ENCODE measurements at regions not wholly inside any gene's neighbourhood (a gene's known extent, or its start where the extent isn't known, plus 50 kb on each side); places are given as distances from the start of the nearest gene placed in this dataset.

DNA sequence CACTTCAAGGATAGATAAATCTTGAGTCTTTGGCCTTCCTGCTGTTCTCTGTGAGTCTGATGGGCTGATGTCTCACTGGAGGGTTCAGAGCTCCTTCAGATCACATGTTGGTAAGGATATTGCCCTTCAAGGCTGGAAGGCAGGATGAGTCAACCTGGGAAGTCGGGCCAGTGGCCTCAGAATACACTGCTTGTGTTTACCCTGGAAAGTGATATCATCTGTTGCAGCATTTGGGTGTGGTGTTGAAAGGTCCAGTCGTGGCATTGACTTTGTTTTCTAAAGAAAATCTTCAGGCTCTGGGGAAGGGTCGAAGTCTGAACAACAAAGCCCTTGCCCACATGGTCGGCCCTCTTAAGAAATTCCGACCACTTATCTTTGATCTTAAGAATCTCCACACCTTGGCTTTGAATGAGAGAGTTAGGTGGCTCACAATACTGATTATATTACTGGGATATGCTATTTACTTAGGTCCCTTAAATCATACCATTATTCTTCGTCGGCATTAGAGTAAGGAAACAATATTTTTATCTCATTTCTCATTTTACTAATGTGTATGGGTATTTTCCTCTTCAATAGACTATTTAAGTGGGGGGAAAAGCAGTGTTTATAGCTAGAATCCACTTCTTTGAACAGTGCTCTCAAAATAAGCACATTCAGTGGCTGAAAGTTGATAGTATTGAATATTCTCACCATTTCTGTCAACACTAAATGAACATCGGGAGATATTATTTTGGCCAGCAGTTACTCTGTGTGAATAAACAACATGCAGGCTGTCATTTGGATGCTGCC is 303.9 kb upstream of the RASGRP1 start:
- dilution Hi-C loops (cut with MboI; ENCODE audit: extremely low pct_ligation_motif_present, low sequenced_read_pairs): no loop called here
- H3K4me2 ChIP-seq (ENCODE audit: insufficient read depth, low read length): peak overlapping the region; percentile 48
- TSS peak; percentile 76 for BruUV-seq (replicated peaks)

More for the DNA sequence above, 303.9 kb upstream of the RASGRP1 start:
- Histone ChIP-seq H3K36me3 (ENCODE audit: control insufficient read depth in 2 of 2, extremely low read depth in 1 of 2, insufficient read depth in 2 of 2, low read length in 2 of 2) (no peaks in the 10 kb centered on the region), H3K9me1 (replicated peaks; ENCODE audit: control insufficient read depth, extremely low read depth, insufficient read depth, low read length) (no peaks in the 10 kb centered on the region), H4K20me1 (replicated peaks; ENCODE audit: control insufficient read depth, extremely low read depth, insufficient read depth, low read length) (no peaks in the 10 kb centered on the region), H2AFZ (ENCODE audit: low read depth, low read length) (peak overlapping the region; percentile 82), H3K9ac (replicated peaks; ENCODE audit: extremely low read depth, insufficient read depth, low read length) (peak overlapping the region; percentile 40), H3K27ac (ENCODE audit: insufficient read depth, low read depth, low read length) (peak overlapping the region; percentile 79), H3K27me3 (ENCODE audit: control insufficient read depth in 2 of 2, insufficient read depth in 2 of 2, low read length in 2 of 2) (no peaks in the 10 kb centered on the region), H3K9me3 (replicated peaks; ENCODE audit: control insufficient read depth, insufficient read depth, low read length) (peaks cover 3% of the 10 kb centered on the region), H3K4me1 (ENCODE audit: control insufficient read depth, extremely low read depth, insufficient read depth, low read length) (peaks cover 14% of the 10 kb centered on the region), H3K4me3 (replicated peaks in 1 of 3; ENCODE audit: insufficient read depth in 1 of 3, low read depth in 1 of 3, low read length in 3 of 3) (no peak overlapping the region), H3K79me2 (ENCODE audit: control insufficient read depth, insufficient read depth, low read length) (no peaks in the 10 kb centered on the region)
- FAIRE-seq (peak; percentile 86), DNase-seq (ENCODE audit: low read depth, low spot score) (peak; percentile 73)
- POLR2A ChIA-PET: no interaction called here
- TF ChIP-seq GATA2 (IDR thresholded peaks at IDR 0.05; ENCODE audit: insufficient read depth, insufficient read length, low read depth, low read length) (peak; percentile 91), POLR2A (IDR thresholded peaks at IDR 0.05; ENCODE audit: low read depth, low read length) (no peak), JUN (IDR thresholded peaks at IDR 0.05; ENCODE audit: borderline replicate concordance, insufficient read depth, insufficient read length, low read depth) (peak; percentile 56), MYC (IDR thresholded peaks at IDR 0.05; ENCODE audit: low read depth, low read length) (no peak), FOS (IDR thresholded peaks at IDR 0.05; ENCODE audit: borderline replicate concordance, insufficient read depth, low read length) (peak; percentile 91), EZH2 (IDR thresholded peaks at IDR 0.05; ENCODE audit: borderline replicate concordance, low read depth, low read length, severe bottlenecking) (no peak), POLR2AphosphoS5 (IDR thresholded peaks at IDR 0.05; ENCODE audit: insufficient read depth, low read depth, low read length) (no peak)
- TF ChIP-seq, protein P1, sequence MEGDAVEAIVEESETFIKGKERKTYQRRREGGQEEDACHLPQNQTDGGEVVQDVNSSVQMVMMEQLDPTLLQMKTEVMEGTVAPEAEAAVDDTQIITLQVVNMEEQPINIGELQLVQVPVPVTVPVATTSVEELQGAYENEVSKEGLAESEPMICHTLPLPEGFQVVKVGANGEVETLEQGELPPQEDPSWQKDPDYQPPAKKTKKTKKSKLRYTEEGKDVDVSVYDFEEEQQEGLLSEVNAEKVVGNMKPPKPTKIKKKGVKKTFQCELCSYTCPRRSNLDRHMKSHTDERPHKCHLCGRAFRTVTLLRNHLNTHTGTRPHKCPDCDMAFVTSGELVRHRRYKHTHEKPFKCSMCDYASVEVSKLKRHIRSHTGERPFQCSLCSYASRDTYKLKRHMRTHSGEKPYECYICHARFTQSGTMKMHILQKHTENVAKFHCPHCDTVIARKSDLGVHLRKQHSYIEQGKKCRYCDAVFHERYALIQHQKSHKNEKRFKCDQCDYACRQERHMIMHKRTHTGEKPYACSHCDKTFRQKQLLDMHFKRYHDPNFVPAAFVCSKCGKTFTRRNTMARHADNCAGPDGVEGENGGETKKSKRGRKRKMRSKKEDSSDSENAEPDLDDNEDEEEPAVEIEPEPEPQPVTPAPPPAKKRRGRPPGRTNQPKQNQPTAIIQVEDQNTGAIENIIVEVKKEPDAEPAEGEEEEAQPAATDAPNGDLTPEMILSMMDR (IDR thresholded peaks at IDR 0.05; ENCODE audit: extremely low read depth in 1 of 2, insufficient read depth in 1 of 2, low read depth in 1 of 2, low read length in 2 of 2): no peak
- TF ChIP-seq, protein P2, sequence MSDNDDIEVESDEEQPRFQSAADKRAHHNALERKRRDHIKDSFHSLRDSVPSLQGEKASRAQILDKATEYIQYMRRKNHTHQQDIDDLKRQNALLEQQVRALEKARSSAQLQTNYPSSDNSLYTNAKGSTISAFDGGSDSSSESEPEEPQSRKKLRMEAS (IDR thresholded peaks at IDR 0.05; ENCODE audit: insufficient read depth, insufficient read length): peak; percentile 28
- CTCF ChIA-PET: interaction anchor here (0.6 to 1.4 kb wide), 6 partner anchors 9 to 123 kb away, joined by 3 to 5 read pairs (median 3); no protein-coding TSS in a partner anchor
- intact Hi-C loops (cut with micrococcal nuclease): loop anchor here (1.0 kb wide), 1 partner anchor 26 kb away; no protein-coding TSS in a partner anchor

Measured in endothelial cell of umbilical vein (primary cell).